ENCODE measurements at regions not wholly inside any gene's neighbourhood (a gene's known extent, or its start where the extent isn't known, plus 50 kb on each side); places are given as distances from the start of the nearest gene placed in this dataset.

GRCh38 chr7:145219461-145219860 lies 383.6 kb upstream of the TPK1 start:
- no peak for TF ChIP-seq CTCF (IDR thresholded peaks at IDR 0.05)
- Histone ChIP-seq H2AFZ (ENCODE audit: insufficient read depth, low read depth, low read length, poor library complexity, severe bottlenecking) (no peak overlapping the region), H3K36me3 (replicated peaks in 1 of 2; ENCODE audit: control insufficient read depth in 1 of 2, insufficient read depth in 2 of 2, low read length in 2 of 2) (no peaks in the 10 kb centered on the region), H3K27ac (ENCODE audit: low read depth in 1 of 2, low read length in 2 of 2) (no peak overlapping the region), H4K20me1 (ENCODE audit: insufficient read depth, low read length) (no peaks in the 10 kb centered on the region), H3K9me3 (replicated peaks in 1 of 2; ENCODE audit: control insufficient read depth in 1 of 2, insufficient read depth in 1 of 2, low read length in 2 of 2) (peaks cover 9 to 19% of the 10 kb centered on the region in 2 donors), H3K4me3 (replicated peaks in 1 of 3; ENCODE audit: low read depth in 2 of 3, low read length in 3 of 3) (no peak overlapping the region), H3K4me1 (ENCODE audit: control insufficient read depth in 1 of 2, insufficient read depth in 2 of 2, low read length in 2 of 2) (no peaks in the 10 kb centered on the region), H3K9ac (ENCODE audit: insufficient read depth, low read length, poor library complexity, severe bottlenecking) (no peak overlapping the region), H3K79me2 (ENCODE audit: insufficient read depth, low read length) (no peaks in the 10 kb centered on the region), H3K27me3 (ENCODE audit: control insufficient read depth in 2 of 2, insufficient read depth in 2 of 2, low read length in 2 of 2) (no peaks in the 10 kb centered on the region), H3K4me2 (replicated peaks; ENCODE audit: extremely low read depth, low read length, poor library complexity, severe bottlenecking) (no peak overlapping the region)
- H3K4me3 Mint-ChIP-seq, result peak overlapping the region in 1 of 2 donors; percentile 10
- H3K9me3 Mint-ChIP-seq, result peaks cover 2 to 13% (median 6%) of the 10 kb centered on the region in 7 donors
- intact Hi-C loops (cut with micrococcal nuclease), result no loop called here
- WGBS (ENCODE audit: insufficient coverage), result 93% methylated on average over 4 of the region's 4 CpGs
- no peaks in the 10 kb centered on the region for H3K4me1 Mint-ChIP-seq
- no peak for DNase-seq
- peak overlapping the region in 1 of 7 donors; percentile 52 for H3K27ac Mint-ChIP-seq
- peaks cover 0 to 2% (median 0%) of the 10 kb centered on the region in 3 donors for H3K27me3 Mint-ChIP-seq (ENCODE audit: low read depth in 3 of 3)
- H3K36me3 Mint-ChIP-seq, result no peaks in the 10 kb centered on the region

- peaks cover 12 to 19% of the 10 kb centered on the region in 2 donors for H3K9me3 ChIP-seq (replicated peaks in 1 of 2; ENCODE audit: control insufficient read depth in 1 of 2, insufficient read depth in 1 of 2, low read length in 2 of 2)
- H3K4me2 ChIP-seq (replicated peaks; ENCODE audit: extremely low read depth, low read length, poor library complexity, severe bottlenecking), result no peak overlapping the region
- TF ChIP-seq CTCF (IDR thresholded peaks at IDR 0.05), result no peak
- H3K4me3 ChIP-seq (replicated peaks in 1 of 3; ENCODE audit: low read depth in 2 of 3, low read length in 3 of 3), result no peak overlapping the region
- H3K4me1 ChIP-seq (ENCODE audit: control insufficient read depth in 1 of 2, insufficient read depth in 2 of 2, low read length in 2 of 2), result no peaks in the 10 kb centered on the region
- Mint-ChIP-seq H3K27me3 (ENCODE audit: low read depth in 3 of 3) (peaks cover 0 to 2% (median 0%) of the 10 kb centered on the region in 3 donors), H3K4me1 (no peaks in the 10 kb centered on the region), H3K4me3 (no peak overlapping the region), H3K27ac (no peak overlapping the region), H3K36me3 (no peaks in the 10 kb centered on the region), H3K9me3 (peaks cover 2 to 13% (median 9%) of the 10 kb centered on the region in 7 donors)
- no CpG with 5 or more reads among the region's 4 CpGs for WGBS (ENCODE audit: insufficient coverage)
- no peak for DNase-seq
- H3K79me2 ChIP-seq (ENCODE audit: insufficient read depth, low read length), result no peaks in the 10 kb centered on the region
- H3K27me3 ChIP-seq (ENCODE audit: control insufficient read depth in 2 of 2, insufficient read depth in 2 of 2, low read length in 2 of 2), result no peaks in the 10 kb centered on the region
- H3K9ac ChIP-seq (ENCODE audit: insufficient read depth, low read length, poor library complexity, severe bottlenecking), result no peak overlapping the region
- H2AFZ ChIP-seq (ENCODE audit: insufficient read depth, low read depth, low read length, poor library complexity, severe bottlenecking), result no peak overlapping the region
- no peak overlapping the region for H3K27ac ChIP-seq (ENCODE audit: low read depth in 1 of 2, low read length in 2 of 2)
- no peaks in the 10 kb centered on the region for H3K36me3 ChIP-seq (replicated peaks in 1 of 2; ENCODE audit: control insufficient read depth in 1 of 2, insufficient read depth in 2 of 2, low read length in 2 of 2)
- H4K20me1 ChIP-seq (ENCODE audit: insufficient read depth, low read length), result no peaks in the 10 kb centered on the region
- intact Hi-C loops (cut with micrococcal nuclease), result no loop called here
Observed at GRCh38 chr7:145216866-145217265, 381.0 kb upstream of the TPK1 start.
